B cell (primary cell): ENCODE measurements at regions not wholly inside any gene's neighbourhood (a gene's known extent, or its start where the extent isn't known, plus 50 kb on each side); places are given as distances from the start of the nearest gene placed in this dataset.

Experiments
- ATAC-seq: fragments of 200-7000 bp; cut with Tn5 transposase; one replicate; pipeline ENCODE4 v1.10.0; 2021; ENCODE audit warnings: low read depth, mild to moderate bottlenecking, moderate number of reproducible peaks, moderate library complexity
- CTCF ChIA-PET: fragments of 350-600 bp; sonication (Branson Sonifier 250); formaldehyde crosslinking; loops from one replicate; lab custom pipeline; 2021; ENCODE audit warnings: antibody characterized with exemption, inconsistent platforms; lab: Charles Lee
- POLR2A ChIA-PET: fragments of 350-600 bp; sonication (Branson Sonifier 250); formaldehyde crosslinking; loops from one replicate; lab custom pipeline; 2021; ENCODE audit warnings: antibody characterized with exemption; lab: Charles Lee
- DNase-seq: peaks from one replicate; pipeline ENCODE4 v3.0.0; 2013
- H2AFZ ChIP-seq: 2 replicates; pipeline ENCODE4 v1.6.1; 2012; ENCODE audit warnings: mild to moderate bottlenecking, low read depth, low read length; ENCODE audit not compliant: insufficient read depth, poor library complexity, severe bottlenecking
- H3K27ac ChIP-seq, 2 donors: 1 replicate in 1 of 2; 2 replicates in 1 of 2; pipeline ENCODE4 v1.5.1; 2012 to 2013; ENCODE audit warnings: low read length in 2 of 2, mild to moderate bottlenecking in 2 of 2, moderate library complexity in 1 of 2
- H3K27me3 ChIP-seq, 4 experiments: fragments of 200-600 bp in 1 of 4; sonication (generic) in 1 of 4; replicated peaks in 1 of 4; 1 replicate in 2 of 4; 2 replicates in 2 of 4; pipeline versions ENCODE4 v1.6.1 to v1.7.0; 2013 to 2016; ENCODE audit warnings: low read length in 3 of 4, mild to moderate bottlenecking in 2 of 4, mixed read lengths in 1 of 4, moderate library complexity in 1 of 4; ENCODE audit not compliant: insufficient read depth in 4 of 4, control insufficient read depth in 3 of 4; ENCODE audit errors: control extremely low read depth in 1 of 4
- H3K36me3 ChIP-seq, 2 experiments: replicated peaks in 1 of 2; 1 replicate in 1 of 2; 2 replicates in 1 of 2; pipeline versions ENCODE4 v1.6.1 to v1.7.1; 2013; ENCODE audit warnings: low read length in 1 of 2; ENCODE audit not compliant: insufficient read depth in 2 of 2, control insufficient read depth in 1 of 2; ENCODE audit errors: control extremely low read depth in 1 of 2, extremely low read depth in 1 of 2
- H3K4me1 ChIP-seq, 2 donors: fragments of 200-600 bp in 1 of 2; sonication (generic) in 1 of 2; 1 replicate in 1 of 2; 2 replicates in 1 of 2; pipeline versions ENCODE4 v1.5.1 to v1.6.1; 2013 to 2017; ENCODE audit warnings: low read length in 2 of 2; ENCODE audit not compliant: control insufficient read depth in 2 of 2, insufficient read depth in 2 of 2
- H3K4me2 ChIP-seq: replicated peaks from 2 replicates; pipeline ENCODE3; 2012; ENCODE audit warnings: mild to moderate bottlenecking, low read depth, low read length; ENCODE audit not compliant: poor library complexity, severe bottlenecking
- H3K4me3 ChIP-seq, 5 experiments: fragments of 200-600 bp in 1 of 5; sonication (generic) in 1 of 5; 1 replicate in 3 of 5; 2 replicates in 2 of 5; pipeline versions ENCODE4 v1.5.1 to v1.7.0; 2011 to 2016; ENCODE audit warnings: low read length in 4 of 5, mild to moderate bottlenecking in 4 of 5, low read depth in 2 of 5, control low read depth in 1 of 5, moderate library complexity in 1 of 5; ENCODE audit not compliant: insufficient read depth in 1 of 5; ENCODE audit errors: control extremely low read depth in 1 of 5, extremely low read depth in 1 of 5
- H3K79me2 ChIP-seq: fragments of 200-600 bp; sonication (generic); one replicate; pipeline ENCODE4 v1.6.0; 2016; ENCODE audit warnings: low read length; ENCODE audit not compliant: control insufficient read depth, insufficient read depth
- H3K9ac ChIP-seq: fragments of 200-600 bp; sonication (generic); 2 replicates; pipeline ENCODE4 v1.6.1; 2017; ENCODE audit warnings: mild to moderate bottlenecking, low read length, moderate library complexity
- H3K9me3 ChIP-seq, 3 donors: one replicate each; pipeline versions ENCODE4 v1.6.1 to v1.7.1; 2013; ENCODE audit warnings: low read length in 2 of 3; ENCODE audit not compliant: control insufficient read depth in 2 of 3, insufficient read depth in 1 of 3; ENCODE audit errors: control extremely low read depth in 1 of 3
- H4K20me1 ChIP-seq: 2 replicates; pipeline ENCODE4 v1.6.0; 2012; ENCODE audit warnings: mild to moderate bottlenecking, low read length; ENCODE audit not compliant: insufficient read depth, control insufficient read depth, poor library complexity, severe bottlenecking
- H3K27ac Mint-ChIP-seq: one replicate; pipeline ENCODE4 v1.8.0; 2021; ENCODE audit warnings: mixed read lengths
- H3K27me3 Mint-ChIP-seq: one replicate; pipeline ENCODE4 v1.8.0; 2021; ENCODE audit warnings: mixed read lengths
- H3K4me1 Mint-ChIP-seq: one replicate; pipeline ENCODE4 v1.8.0; 2021; ENCODE audit warnings: mixed read lengths
- H3K4me3 Mint-ChIP-seq: one replicate; pipeline ENCODE4 v1.8.0; 2021; ENCODE audit warnings: mixed read lengths
- H3K9me3 Mint-ChIP-seq: one replicate; pipeline ENCODE4 v1.8.0; 2022; ENCODE audit warnings: mixed read lengths; ENCODE audit not compliant: insufficient read depth
- CTCF ChIP-seq: fragments of 200-600 bp; IDR thresholded peaks from one replicate; pipeline ENCODE4 v1.8.0; 2022; ENCODE audit warnings: antibody characterized with exemption, mild to moderate bottlenecking
- EZH2 ChIP-seq: IDR thresholded peaks from 2 replicates; pipeline ENCODE4 v1.6.1; 2012; ENCODE audit warnings: borderline replicate concordance, low read depth, mild to moderate bottlenecking, moderate library complexity, low read length; ENCODE audit not compliant: insufficient read depth, poor library complexity, severe bottlenecking
- WGBS: methylation state at CpG from one replicate; pipeline ENCODE4 v1.1.5; 2013; ENCODE audit warnings: missing lambda C conversion rate; ENCODE audit not compliant: insufficient coverage; 5-methylcytosine and 5-hydroxymethylcytosine counted together
- intact Hi-C: fragments of 100-400 bp; cut with micrococcal nuclease; formaldehyde crosslinking; loops from one replicate; pipeline ENCODE4 v1.10.0; 2022

DNA sequence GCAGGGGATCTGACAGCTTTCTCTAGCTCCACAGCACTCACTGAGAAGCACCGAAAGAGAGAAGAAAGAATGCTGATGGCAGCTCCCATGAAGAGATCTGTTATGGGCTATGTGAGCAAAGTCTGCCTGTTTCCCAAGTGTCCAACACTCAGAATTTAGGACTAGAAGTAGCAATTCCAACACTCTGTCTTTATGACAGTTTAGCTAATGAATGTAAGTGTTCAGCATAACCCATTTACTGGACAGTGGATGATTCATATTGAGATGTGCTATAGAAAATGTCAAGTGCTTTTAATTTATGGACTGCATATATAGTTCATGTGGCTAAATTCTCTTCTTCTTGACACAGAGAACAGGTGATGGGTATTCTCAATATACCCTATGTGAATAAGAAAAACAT, 683.1 kb upstream of the ZNF608 start:
- no peaks in the 10 kb centered on the region for H3K4me1 Mint-ChIP-seq
- H3K4me3 ChIP-seq = no peak overlapping the region
- H3K27ac ChIP-seq = no peak overlapping the region
- H3K36me3 ChIP-seq = no peaks in the 10 kb centered on the region
- H3K4me2 ChIP-seq = no peak overlapping the region
- DNase-seq (no peak), ATAC-seq (no peak)
- no peaks in the 10 kb centered on the region for H3K27me3 Mint-ChIP-seq
- TF ChIP-seq CTCF = no peak
- POLR2A ChIA-PET = no interaction called here
- no peak overlapping the region for H2AFZ ChIP-seq
- H3K79me2 ChIP-seq = no peaks in the 10 kb centered on the region
- CTCF ChIA-PET = no interaction called here
- no CpG with 5 or more reads among the region's 1 CpG for WGBS
- no peaks in the 10 kb centered on the region for H3K9me3 Mint-ChIP-seq
- H3K4me3 Mint-ChIP-seq = no peak overlapping the region
- H3K9ac ChIP-seq = no peak overlapping the region
- H3K27me3 ChIP-seq = no peaks in the 10 kb centered on the region
- H3K27ac Mint-ChIP-seq = no peak overlapping the region
- no peaks in the 10 kb centered on the region for H3K9me3 ChIP-seq
- intact Hi-C loops = no loop called here
- H3K4me1 ChIP-seq = no peaks in the 10 kb centered on the region
- no peaks in the 10 kb centered on the region for H4K20me1 ChIP-seq

- H3K27ac Mint-ChIP-seq = no peak overlapping the region
- CTCF ChIA-PET = no interaction called here
- no peaks in the 10 kb centered on the region for H3K4me1 ChIP-seq
Measured at GRCh38 chr5:125433457-125433856, 687.0 kb upstream of the ZNF608 start.

More at GRCh38 chr5:125433457-125433856, 687.0 kb upstream of the ZNF608 start:
- Mint-ChIP-seq H3K4me3 (no peak overlapping the region), H3K27me3 (no peaks in the 10 kb centered on the region), H3K9me3 (no peaks in the 10 kb centered on the region), H3K4me1 (no peaks in the 10 kb centered on the region)
- intact Hi-C loops = no loop called here
- Histone ChIP-seq H3K36me3 (no peaks in the 10 kb centered on the region), H3K9me3 (no peaks in the 10 kb centered on the region), H2AFZ (no peak overlapping the region), H3K9ac (no peak overlapping the region), H3K4me2 (no peak overlapping the region), H3K79me2 (no peaks in the 10 kb centered on the region), H3K27ac (no peak overlapping the region), H4K20me1 (no peaks in the 10 kb centered on the region), H3K27me3 (no peaks in the 10 kb centered on the region), H3K4me3 (no peak overlapping the region)
- POLR2A ChIA-PET = no interaction called here
- WGBS = 100% methylated on average over 1 of the region's 2 CpGs
- no peak for DNase-seq
- no peak for ATAC-seq
- TF ChIP-seq EZH2 = no peak
- no peak for TF ChIP-seq CTCF
